Cardiac septum (tissue), 1 donor: ENCODE measurements at regions not wholly inside any gene's neighbourhood (a gene's known extent, or its start where the extent isn't known, plus 50 kb on each side); places are given as distances from the start of the nearest gene placed in this dataset.
"Not testable (repeated sequence)": the region's sequence is repeated elsewhere in the genome, so short reads cannot be mapped to it uniquely, and the experiment has no call there.

Experiments
- DNase-seq: peaks from one replicate; pipeline ENCODE4 v3.0.0-alpha.2; 2020; ENCODE audit warnings: low spot score
- intact Hi-C: fragments of 100-400 bp; cut with DNase I; formaldehyde crosslinking; loops from one replicate; pipeline ENCODE4 v1.14.0; 2022
- donor health status: DM: no; HTN: no; CAD: no.

- DNase-seq: no peak
- intact Hi-C loops: no loop called here
Measured at GRCh38 chr4:84166486-84166885, 332.6 kb downstream of the NKX6-1 start.

GRCh38 chr4:84164201-84164600, 334.9 kb downstream of the NKX6-1 start:
- intact Hi-C loops: no loop called here
- no peak for DNase-seq

- no peak for DNase-seq
- intact Hi-C loops: no loop called here
Measured at GRCh38 chr4:84159762-84160161, 339.3 kb downstream of the NKX6-1 start.

GRCh38 chr4:84158670-84159069, 340.4 kb downstream of the NKX6-1 start:
- intact Hi-C loops: no loop called here
- DNase-seq: no peak

- intact Hi-C loops: no loop called here
- DNase-seq: no peak
Measured at GRCh38 chr4:84151574-84151973, 347.5 kb downstream of the NKX6-1 start.

GRCh38 chr4:84150177-84150576, 348.9 kb downstream of the NKX6-1 start:
- DNase-seq: no peak
- intact Hi-C loops: no loop called here

GRCh38 chr4:84147831-84148230, 351.3 kb downstream of the NKX6-1 start:
- intact Hi-C loops: no loop called here
- no peak for DNase-seq

GRCh38 chr4:84146300-84146959, 352.7 kb downstream of the NKX6-1 start:
- intact Hi-C loops: no loop called here
- DNase-seq: no peak

GRCh38 chr4:84145176-84145575, 353.9 kb downstream of the NKX6-1 start:
- intact Hi-C loops: no loop called here
- no peak for DNase-seq

GRCh38 chr4:84126911-84127310, 372.2 kb downstream of the NKX6-1 start:
- DNase-seq, intact Hi-C loops: not testable (repeated sequence)

- intact Hi-C loops: no loop called here
- DNase-seq: no peak
Measured at GRCh38 chr4:84126061-84126787, 372.9 kb downstream of the NKX6-1 start.

- intact Hi-C loops: no loop called here
- no peak for DNase-seq
Measured at GRCh38 chr4:84110040-84110439, 389.1 kb downstream of the NKX6-1 start.

- DNase-seq, intact Hi-C loops: not testable (repeated sequence)
Measured at GRCh38 chr4:84101653-84102625, 397.2 kb downstream of the NKX6-1 start.

- intact Hi-C loops: no loop called here
- DNase-seq: no peak
Measured at GRCh38 chr4:84100071-84100470, 399.0 kb downstream of the NKX6-1 start.

- intact Hi-C loops: no loop called here
- no peak for DNase-seq
Measured at GRCh38 chr4:84099599-84099998, 399.5 kb downstream of the NKX6-1 start.

GRCh38 chr4:84091266-84091665, 407.8 kb downstream of the NKX6-1 start:
- no peak for DNase-seq
- intact Hi-C loops: no loop called here

- DNase-seq: no peak
- intact Hi-C loops: no loop called here
Measured at GRCh38 chr4:84089652-84090437, 409.2 kb downstream of the NKX6-1 start.

GRCh38 chr4:84085986-84086385, 413.1 kb downstream of the NKX6-1 start:
- intact Hi-C loops: no loop called here

GRCh38 chr4:84070289-84070688, 428.8 kb downstream of the NKX6-1 start:
- no peak for DNase-seq
- intact Hi-C loops: no loop called here

More at GRCh38 chr4:84085986-84086385, 413.1 kb downstream of the NKX6-1 start:
- DNase-seq: no peak
